GM03348 (cell line): ENCODE measurements at regions not wholly inside any gene's neighbourhood (a gene's known extent, or its start where the extent isn't known, plus 50 kb on each side); places are given as distances from the start of the nearest gene placed in this dataset.

Experiments used
- DNase-seq: peaks from one replicate; pipeline ENCODE4 v3.0.0; 2012; ENCODE audit warnings: low spot score

GRCh38 chr4:136841526-136841925 is 690.8 kb downstream of the PCDH18 start:
- DNase-seq: no peak

- no peak for DNase-seq
Observed at GRCh38 chr4:136838607-136839006, 693.7 kb downstream of the PCDH18 start.

- DNase-seq: no peak
Observed at GRCh38 chr4:136831553-136831952, 700.7 kb downstream of the PCDH18 start.

GRCh38 chr4:136829280-136829679 is 703.0 kb downstream of the PCDH18 start:
- no peak for DNase-seq

DNA sequence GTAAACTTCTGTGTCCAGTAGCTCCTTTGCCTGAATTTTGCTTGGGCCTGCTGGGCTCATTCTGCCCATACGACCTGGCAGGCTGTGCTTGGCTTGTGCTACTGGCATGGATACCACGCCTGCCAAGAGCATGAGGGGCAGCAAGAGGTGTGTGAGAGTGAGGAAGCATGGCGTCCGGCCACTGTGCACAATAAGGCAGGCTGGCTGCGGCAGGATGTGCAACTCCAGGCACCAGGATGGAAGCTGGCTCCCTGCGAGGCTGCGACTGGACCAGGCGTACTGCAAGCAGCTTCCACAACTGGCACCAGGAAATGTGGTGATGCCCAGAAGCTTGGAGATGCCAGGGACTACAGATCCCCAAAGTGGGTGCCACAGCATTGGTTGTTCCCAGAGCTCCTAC is 709.3 kb downstream of the PCDH18 start:
- no peak for DNase-seq

DNA sequence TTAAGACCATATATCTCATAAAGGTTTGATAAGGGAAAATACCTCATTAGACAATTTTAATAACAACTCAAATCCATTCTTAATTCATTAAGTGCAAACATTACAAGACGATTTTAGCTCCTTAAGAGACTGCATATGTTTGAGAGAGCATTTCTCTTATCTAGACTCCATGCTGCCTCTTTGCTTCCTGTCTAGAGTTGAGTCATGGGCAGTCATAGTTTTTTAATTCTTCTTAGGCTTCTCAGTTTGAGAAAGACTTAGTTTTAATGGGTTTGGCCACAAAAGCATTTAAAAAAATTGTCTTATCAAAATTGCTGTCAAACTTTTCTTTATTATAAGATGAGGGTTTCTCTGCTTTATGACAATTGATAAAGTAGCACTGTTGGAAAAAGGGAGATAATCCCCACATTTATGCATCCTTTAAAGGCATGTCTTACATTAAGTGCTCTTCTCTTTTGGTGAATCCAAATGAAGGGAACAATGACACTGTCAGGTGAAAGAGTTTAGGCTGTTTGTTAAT is 713.4 kb downstream of the PCDH18 start:
- DNase-seq: no peak

DNA sequence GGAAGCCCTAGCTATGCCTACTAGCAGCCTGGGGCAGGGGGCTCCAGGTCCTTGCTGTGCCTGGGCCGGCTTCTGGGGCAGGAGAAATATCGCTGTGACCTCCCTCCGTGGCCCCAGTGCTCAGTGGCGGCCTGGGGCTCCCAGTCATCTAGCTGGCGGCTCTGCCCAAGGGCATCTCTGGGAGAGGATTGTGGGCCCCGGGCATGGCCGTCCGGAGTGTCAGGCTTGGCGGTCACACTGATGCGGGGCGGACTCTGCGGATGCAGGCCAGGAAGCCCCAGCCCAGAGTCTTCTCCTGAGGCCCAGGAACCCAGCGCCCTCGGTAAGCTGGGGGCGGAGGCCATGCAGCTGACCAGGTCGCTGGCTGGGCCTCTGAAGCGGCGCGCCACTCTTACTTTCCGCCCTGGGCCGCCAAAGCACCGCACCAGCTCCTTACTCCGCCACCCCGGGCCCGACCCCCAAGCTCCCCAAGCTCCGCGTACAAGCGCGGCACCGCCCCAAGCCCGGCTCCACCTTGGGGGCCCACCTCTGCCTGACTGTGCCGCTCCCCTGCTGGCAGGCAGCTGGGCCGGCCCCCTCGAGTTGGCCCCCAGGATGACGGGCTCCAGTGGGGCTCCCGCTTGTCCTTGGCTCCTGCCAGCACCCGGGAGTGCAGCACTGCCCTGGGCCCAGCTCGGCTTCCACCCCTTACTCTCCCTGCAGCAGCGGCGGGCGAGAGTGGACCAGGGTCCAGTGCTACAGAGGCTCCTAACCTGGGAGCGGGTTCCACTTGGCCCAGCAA is 720.0 kb downstream of the PCDH18 start:
- no peak for DNase-seq

DNA sequence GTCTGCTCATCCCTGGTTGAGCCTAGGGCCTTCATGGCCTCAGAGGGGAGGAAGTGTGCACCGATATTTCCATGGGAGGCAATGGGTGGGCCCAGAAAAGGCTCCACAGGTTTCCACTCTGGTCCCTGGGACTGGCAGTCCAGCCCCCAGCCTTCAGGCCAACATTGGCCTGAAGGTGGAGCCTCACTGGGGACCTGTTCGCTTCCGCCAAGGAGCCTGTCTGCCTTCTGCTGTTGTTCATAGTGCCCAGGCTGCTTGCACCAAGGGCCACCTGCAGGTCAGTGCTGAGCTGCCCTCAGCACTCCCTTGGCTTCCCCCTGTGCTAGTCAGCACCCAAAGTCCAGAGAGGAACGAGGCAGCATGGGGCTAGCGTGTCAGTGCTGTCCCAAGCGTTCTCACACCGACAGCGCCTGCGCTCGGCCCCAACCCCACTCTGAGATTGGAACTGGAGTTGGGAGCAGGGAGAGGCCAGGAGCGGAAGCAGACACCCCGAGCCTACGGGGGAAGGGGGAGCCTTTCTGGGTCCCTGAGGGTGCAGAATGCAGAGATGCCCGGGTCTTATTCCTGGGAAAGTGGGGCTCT is 720.7 kb downstream of the PCDH18 start:
- DNase-seq: no peak

- no peak for DNase-seq
Observed at GRCh38 chr4:136810626-136811025, 721.7 kb downstream of the PCDH18 start.

DNA sequence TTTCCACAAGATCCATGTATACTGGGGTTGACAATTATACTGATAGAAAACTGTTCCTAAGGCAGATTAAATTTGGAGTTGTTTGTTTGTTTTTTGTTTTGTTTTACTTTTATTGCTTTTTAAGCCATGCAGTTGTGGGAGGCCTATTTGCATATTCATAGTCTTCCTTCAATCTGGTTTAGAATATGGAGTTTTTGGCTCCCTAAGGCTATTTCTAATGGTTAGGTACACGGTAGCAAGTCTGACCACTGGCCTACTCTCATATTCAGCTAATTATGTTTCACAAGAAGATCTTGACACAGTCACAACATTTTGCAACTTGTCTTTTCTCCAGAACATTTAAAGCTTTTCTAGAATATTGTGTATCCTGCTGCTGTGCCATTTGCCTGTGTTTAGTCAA is 725.5 kb downstream of the PCDH18 start:
- no peak for DNase-seq

DNA sequence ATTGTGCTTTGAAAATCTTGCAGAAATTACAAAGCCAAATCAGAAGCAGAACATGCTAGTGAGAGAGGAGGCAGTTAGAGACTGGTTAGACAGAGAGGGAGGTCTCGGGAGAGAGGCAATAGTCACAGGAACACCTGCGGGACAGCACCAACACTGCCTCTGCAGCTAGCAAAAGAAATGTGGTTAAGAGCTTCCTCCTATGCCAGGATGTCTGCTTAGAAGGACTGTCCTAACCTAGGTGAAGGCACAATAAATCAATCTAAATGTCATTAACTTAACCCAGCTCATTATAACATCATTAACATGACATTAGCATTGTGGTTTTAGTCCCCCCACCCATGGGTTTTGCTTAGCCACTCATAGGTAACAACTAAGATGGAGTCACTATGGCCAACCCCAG is 726.7 kb downstream of the PCDH18 start:
- DNase-seq: no peak

DNA sequence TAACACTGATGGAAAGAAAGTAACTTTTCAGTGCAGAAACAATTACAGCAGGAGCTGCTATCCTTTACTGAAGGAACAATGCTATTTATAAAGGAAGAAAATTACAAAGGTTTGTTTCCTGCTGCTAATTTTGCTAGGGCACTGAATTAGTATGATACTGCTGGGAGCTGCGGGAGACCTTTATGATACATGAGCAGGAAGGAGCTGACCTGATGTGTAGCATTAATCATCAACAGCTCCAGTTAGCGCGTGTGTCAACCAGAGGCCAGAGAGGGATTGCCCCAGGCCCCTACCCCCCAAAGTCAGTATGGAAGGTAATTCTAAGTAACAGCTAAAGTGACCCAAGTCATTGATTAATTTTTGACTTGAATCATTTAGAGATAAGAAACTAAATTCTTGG is 728.9 kb downstream of the PCDH18 start:
- DNase-seq: no peak

DNA sequence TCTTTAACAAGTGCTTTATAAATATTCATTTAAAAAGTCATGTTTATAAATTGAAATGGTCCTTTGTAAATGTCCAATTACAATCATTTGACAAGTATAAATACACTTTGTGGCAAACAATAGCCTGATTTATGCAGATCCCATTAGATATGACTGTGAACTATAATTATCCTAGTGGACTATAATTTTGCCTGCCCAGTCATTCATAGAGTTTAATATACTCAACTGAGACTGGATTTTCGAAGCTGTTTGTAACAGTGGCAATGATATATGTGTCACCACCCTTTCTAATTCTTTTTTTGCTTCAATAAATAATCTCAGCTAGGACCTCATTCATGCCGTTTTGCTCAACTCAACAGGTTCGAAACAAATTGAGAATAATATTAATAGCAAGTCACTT is 732.0 kb downstream of the PCDH18 start:
- DNase-seq: no peak

- DNase-seq: no peak
Observed at GRCh38 chr4:136796953-136797352, 735.3 kb downstream of the PCDH18 start.

GRCh38 chr4:136793848-136794247 is 738.4 kb downstream of the PCDH18 start:
- DNase-seq: no peak

- no peak for DNase-seq
Observed at GRCh38 chr4:136784326-136784725, 748.0 kb downstream of the PCDH18 start.

DNA sequence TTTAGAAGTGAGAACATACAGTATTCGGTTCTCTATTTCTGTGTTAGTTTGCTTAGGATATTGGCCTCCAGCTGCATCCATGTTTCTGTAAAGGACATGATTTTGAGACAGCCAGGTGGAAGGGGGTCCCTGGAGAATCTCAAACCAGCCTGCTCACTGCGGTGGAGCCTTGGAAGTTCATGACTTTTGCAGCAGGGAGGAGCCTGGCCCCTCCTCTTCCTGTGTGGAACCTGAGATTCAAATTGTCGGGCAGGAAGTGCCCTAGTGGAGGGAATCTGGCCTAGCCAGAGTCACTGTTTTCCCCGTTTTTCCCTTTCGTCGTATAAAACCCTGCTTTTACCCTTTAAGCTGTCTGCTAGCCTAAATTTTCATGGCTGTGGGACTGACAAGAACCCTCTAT is 762.6 kb downstream of the PCDH18 start:
- DNase-seq: no peak

DNA sequence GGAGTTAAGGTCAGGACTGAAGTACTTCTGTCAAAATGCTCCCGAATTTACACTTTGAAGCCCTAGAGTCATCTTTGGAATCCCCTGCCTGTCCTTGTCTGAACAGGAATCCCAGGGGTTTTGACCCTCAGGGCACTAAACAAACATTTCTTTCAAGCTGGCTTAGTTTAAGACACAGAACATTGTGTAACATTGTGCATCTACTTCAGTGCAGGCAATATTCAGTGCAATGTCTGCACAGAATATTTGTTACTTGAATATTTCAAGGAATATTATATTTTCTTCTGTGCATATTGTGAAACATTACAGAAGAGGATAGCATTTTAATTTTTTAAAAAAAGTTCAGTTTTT is 763.4 kb downstream of the PCDH18 start:
- no peak for DNase-seq

GRCh38 chr4:136768213-136768924 is 763.9 kb downstream of the PCDH18 start:
- no peak for DNase-seq

GRCh38 chr4:136763919-136764318 is 768.4 kb downstream of the PCDH18 start:
- DNase-seq: no peak

- no peak for DNase-seq
Observed at GRCh38 chr4:136755531-136755916, 776.8 kb downstream of the PCDH18 start.

DNA sequence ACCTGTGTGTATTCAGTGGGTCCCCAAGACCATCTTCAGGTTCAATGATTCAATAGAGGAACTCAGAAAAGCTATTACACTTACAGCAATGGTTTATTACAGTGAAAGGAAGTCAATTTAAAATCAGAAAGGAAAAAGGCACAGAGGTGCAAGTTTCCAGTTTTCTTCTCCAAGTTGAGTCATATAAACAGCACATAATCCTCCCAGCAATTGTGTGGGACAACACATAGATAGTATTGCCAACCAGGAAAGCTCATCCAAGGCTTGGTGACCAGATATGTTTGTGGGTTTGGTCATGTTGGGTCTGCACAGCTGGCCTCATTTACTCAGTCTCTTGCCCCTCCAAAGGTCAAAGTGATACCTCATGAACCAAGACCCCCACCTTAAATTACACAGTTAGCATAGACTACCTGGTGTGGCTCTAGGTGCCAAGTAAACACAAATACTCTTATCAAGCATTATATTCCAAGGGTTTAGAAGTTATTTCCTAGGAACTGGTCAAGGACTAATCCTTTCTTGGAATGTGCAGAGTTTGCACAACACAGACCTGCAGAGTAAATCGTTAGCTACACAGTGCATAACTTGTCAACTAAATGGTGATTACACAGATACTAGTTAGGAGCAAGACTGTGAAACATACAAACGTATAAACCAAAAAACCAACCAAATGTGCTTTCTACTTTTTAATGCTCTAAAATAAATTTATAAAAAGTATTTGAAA is 777.3 kb downstream of the PCDH18 start:
- no peak for DNase-seq

GRCh38 chr4:136751556-136751955 is 780.7 kb downstream of the PCDH18 start:
- no peak for DNase-seq
